GM23338 (cell line): ENCODE measurements at regions not wholly inside any gene's neighbourhood (a gene's known extent, or its start where the extent isn't known, plus 50 kb on each side); places are given as distances from the start of the nearest gene placed in this dataset.

Experiments used
- ATAC-seq: fragments of 200-7000 bp; cut with Tn5 transposase; 3 replicates; pipeline ENCODE4 v1.9.1; 2020
- DNase-seq: peaks from one replicate; pipeline ENCODE4 v3.0.0-alpha.2; 2015; ENCODE audit warnings: low spot score
- H2AFZ ChIP-seq: fragments of 200-600 bp; sonication (generic); 2 replicates; pipeline ENCODE4 v1.8.0; 2016; ENCODE audit warnings: antibody characterized with exemption, mild to moderate bottlenecking, moderate library complexity
- H3F3A ChIP-seq: fragments of 200-600 bp; sonication (generic); replicated peaks from 2 replicates; pipeline ENCODE4 v1.8.0; 2017; ENCODE audit warnings: antibody characterized with exemption, mixed run types, low read depth
- H3K27ac ChIP-seq: fragments of 200-600 bp; sonication (generic); 2 replicates; pipeline ENCODE4 v1.6.1; 2016; ENCODE audit warnings: low read depth
- H3K27me3 ChIP-seq: fragments of 200-600 bp; sonication (generic); 2 replicates; pipeline ENCODE4 v1.8.0; 2016; ENCODE audit warnings: mild to moderate bottlenecking, mixed run types, moderate library complexity; ENCODE audit not compliant: insufficient read depth
- H3K36me3 ChIP-seq: fragments of 200-600 bp; sonication (generic); 2 replicates; pipeline ENCODE4 v1.8.0; 2016; ENCODE audit warnings: mild to moderate bottlenecking; ENCODE audit not compliant: insufficient read depth
- H3K4me1 ChIP-seq: fragments of 200-600 bp; sonication (generic); 2 replicates; pipeline ENCODE4 v1.8.0; 2016; ENCODE audit warnings: mild to moderate bottlenecking, moderate library complexity; ENCODE audit not compliant: insufficient read depth
- H3K4me2 ChIP-seq: fragments of 200-600 bp; sonication (generic); 2 replicates; pipeline ENCODE4 v1.7.1; 2017; ENCODE audit warnings: mixed run types
- H3K4me3 ChIP-seq: fragments of 200-600 bp; sonication (generic); 2 replicates; pipeline ENCODE4 v1.6.1; 2016; ENCODE audit warnings: mixed run types
- H3K79me2 ChIP-seq: fragments of 200-600 bp; sonication (generic); replicated peaks from 2 replicates; pipeline ENCODE4 v1.8.0; 2017; ENCODE audit warnings: mild to moderate bottlenecking; ENCODE audit not compliant: insufficient read depth
- H3K9me2 ChIP-seq: fragments of 200-600 bp; sonication (generic); 2 replicates; pipeline ENCODE4 v1.8.0; 2017; ENCODE audit not compliant: insufficient read depth
- H4K20me1 ChIP-seq: fragments of 200-600 bp; sonication (generic); replicated peaks from 2 replicates; pipeline ENCODE4 v1.8.0; 2017; ENCODE audit warnings: mild to moderate bottlenecking; ENCODE audit not compliant: insufficient read depth
- H3K27ac Mint-ChIP-seq: 2 replicates; pipeline ENCODE4 v1.8.0; 2020; ENCODE audit warnings: inconsistent platforms, mild to moderate bottlenecking, moderate library complexity, mixed read lengths
- H3K27me3 Mint-ChIP-seq: 3 replicates; pipeline ENCODE4 v1.8.0; 2022; ENCODE audit warnings: low read depth, mild to moderate bottlenecking, moderate library complexity, mixed read lengths, inconsistent platforms; ENCODE audit not compliant: insufficient read depth, poor library complexity
- H3K36me3 Mint-ChIP-seq: 3 replicates; pipeline ENCODE4 v1.8.0; 2021; ENCODE audit warnings: low read depth, mild to moderate bottlenecking, inconsistent platforms, moderate library complexity, mixed read lengths
- H3K4me1 Mint-ChIP-seq: 3 replicates; pipeline ENCODE4 v1.8.0; 2020; ENCODE audit warnings: mild to moderate bottlenecking, inconsistent platforms, mixed read lengths
- H3K4me3 Mint-ChIP-seq: 3 replicates; pipeline ENCODE4 v1.8.0; 2021; ENCODE audit warnings: moderate library complexity, mild to moderate bottlenecking, inconsistent platforms, mixed read lengths
- H3K9me3 Mint-ChIP-seq: 3 replicates; pipeline ENCODE4 v1.8.0; 2020; ENCODE audit warnings: moderate library complexity, mild to moderate bottlenecking, inconsistent platforms, mixed read lengths
- CREB1 ChIP-seq: fragments of 250-450 bp; sonication (Bioruptor Pico); IDR thresholded peaks from 2 replicates; pipeline ENCODE4 v1.5.0; 2020; ENCODE audit warnings: low read depth, mild to moderate bottlenecking, moderate library complexity
- CTCF ChIP-seq, 2 experiments: fragments of 200-600 bp in 1 of 2; sonication (generic) in 1 of 2; conservative IDR thresholded peaks; 2 replicates each; pipeline versions ENCODE4 v1.5.1 to v1.6.1; 2016 to 2017; ENCODE audit warnings: antibody characterized with exemption in 2 of 2, low read depth in 2 of 2, mild to moderate bottlenecking in 2 of 2, moderate library complexity in 1 of 2
- ETS1 ChIP-seq: IDR thresholded peaks from 2 replicates; pipeline ENCODE4 v1.6.1; 2016; ENCODE audit warnings: antibody characterized with exemption
- EZH2phosphoT487 ChIP-seq: fragments of 200-600 bp; sonication (generic); IDR thresholded peaks from one replicate; pipeline ENCODE4 v1.8.1; 2018; ENCODE audit warnings: antibody characterized with exemption; ENCODE audit not compliant: unreplicated experiment
- JUNB ChIP-seq: IDR thresholded peaks from one replicate; pipeline ENCODE4 v1.6.1; 2016; ENCODE audit warnings: antibody characterized with exemption; ENCODE audit not compliant: unreplicated experiment
- POLR2AphosphoS5 ChIP-seq: IDR thresholded peaks from 2 replicates; pipeline ENCODE4 v1.6.1; 2016; ENCODE audit warnings: antibody characterized with exemption, low read depth
- REST ChIP-seq: IDR thresholded peaks from one replicate; pipeline ENCODE4 v1.6.1; 2018; ENCODE audit warnings: antibody characterized with exemption; ENCODE audit not compliant: unreplicated experiment
- STAT1 ChIP-seq: IDR thresholded peaks from one replicate; pipeline ENCODE4 v1.6.1; 2016; ENCODE audit warnings: antibody characterized with exemption; ENCODE audit not compliant: unreplicated experiment
- ZNF114 ChIP-seq: fragments of 250-450 bp; sonication (Bioruptor Pico); IDR thresholded peaks from 2 replicates; pipeline ENCODE4 v1.5.0; 2020; ENCODE audit warnings: mild to moderate bottlenecking, moderate library complexity
- ZNF331 ChIP-seq: fragments of 250-450 bp; sonication (Bioruptor Pico); IDR thresholded peaks from 2 replicates; pipeline ENCODE4 v1.5.0; 2020; ENCODE audit warnings: low read depth, mild to moderate bottlenecking, moderate library complexity

- Histone ChIP-seq H3K27me3 (no peaks in the 10 kb centered on the region), H3K9me2 (no peaks in the 10 kb centered on the region), H3K27ac (no peak overlapping the region), H2AFZ (no peak overlapping the region), H3F3A (no peaks in the 10 kb centered on the region), H3K4me3 (no peak overlapping the region), H3K4me2 (no peak overlapping the region), H4K20me1 (no peaks in the 10 kb centered on the region), H3K79me2 (no peaks in the 10 kb centered on the region), H3K4me1 (no peaks in the 10 kb centered on the region), H3K36me3 (no peaks in the 10 kb centered on the region)
- ATAC-seq: no peak
- Mint-ChIP-seq H3K36me3 (no peaks in the 10 kb centered on the region), H3K4me3 (no peak overlapping the region), H3K4me1 (peaks cover 4% of the 10 kb centered on the region; the same call in 2 of the 3 replicates), H3K27me3 (no peaks in the 10 kb centered on the region), H3K9me3 (no peaks in the 10 kb centered on the region), H3K27ac (no peak overlapping the region)
- TF ChIP-seq CREB1 (CRISPR knock-in tag): no peak
- TF ChIP-seq CTCF (conservative IDR thresholded peaks at IDR 0.05; ENCODE audit: low read depth in 2 of 2): no peak
- no peak for TF ChIP-seq EZH2phosphoT487
- TF ChIP-seq STAT1: no peak
- no peak for TF ChIP-seq REST
- TF ChIP-seq ZNF114 (CRISPR knock-in tag): no peak
- no peak for DNase-seq
Observed at GRCh38 chr2:200752835-200753234, 58.9 kb upstream of the BZW1 start.

- H3K36me3 ChIP-seq: no peaks in the 10 kb centered on the region
- no peaks in the 10 kb centered on the region for H4K20me1 ChIP-seq
- no peaks in the 10 kb centered on the region for H3K27me3 ChIP-seq
- no peak overlapping the region for H3K4me3 ChIP-seq
- H3K9me3 Mint-ChIP-seq: no peaks in the 10 kb centered on the region
- H3K4me2 ChIP-seq: no peak overlapping the region
- H3K9me2 ChIP-seq: no peaks in the 10 kb centered on the region
- no peaks in the 10 kb centered on the region for H3K27me3 Mint-ChIP-seq
- DNase-seq: no peak
- H3K27ac Mint-ChIP-seq: no peak overlapping the region
- no peak overlapping the region for H3K4me3 Mint-ChIP-seq
- H3K4me1 Mint-ChIP-seq: peaks cover 6% of the 10 kb centered on the region; the same call in 1 of the 3 replicates
- peak overlapping the region; percentile 38; the same call in 1 of the 2 replicates for H2AFZ ChIP-seq
- no peaks in the 10 kb centered on the region for H3K36me3 Mint-ChIP-seq
- peaks cover 3% of the 10 kb centered on the region; the same call in 1 of the 2 replicates for H3K4me1 ChIP-seq
- peak; percentile 65 for ATAC-seq
- H3K79me2 ChIP-seq: no peaks in the 10 kb centered on the region
- H3K27ac ChIP-seq: no peak overlapping the region
- no peaks in the 10 kb centered on the region for H3F3A ChIP-seq
- TF ChIP-seq CTCF (conservative IDR thresholded peaks at IDR 0.05; ENCODE audit: low read depth in 2 of 2) (no peak), ETS1 (no peak), POLR2AphosphoS5 (no peak), REST (no peak), CREB1 (CRISPR knock-in tag) (no peak), ZNF331 (CRISPR knock-in tag) (no peak), STAT1 (no peak), EZH2phosphoT487 (no peak), JUNB (no peak)
Observed at GRCh38 chr2:200756618-200757321, 54.9 kb upstream of the BZW1 start.
